Head of caudate nucleus (tissue), 42 donors: ENCODE measurements at regions not wholly inside any gene's neighbourhood (a gene's known extent, or its start where the extent isn't known, plus 50 kb on each side); places are given as distances from the start of the nearest gene placed in this dataset.
A peak's percentile ranks its signal among the peaks of the same experiment; 100 is the strongest.

Experiments used
- DNase-seq, 42 donors: peaks; one replicate each; pipeline versions ENCODE4 v3.0.0 to v3.0.0-alpha.2; 2020 to 2021; ENCODE audit warnings: mixed read lengths in 7 of 42
- intact Hi-C: fragments of 100-400 bp; cut with DNase I; formaldehyde crosslinking; loops from one replicate; pipeline ENCODE4 v1.15.0; 2022

GRCh38 chr10:110429301-110429700 is 68.4 kb upstream of the DUSP5 start:
- DNase-seq: peak in 8 of 42 donors; percentile 10 to 58 (median 26)
- intact Hi-C loops: no loop called here

GRCh38 chr10:110430340-110431273 is 67.1 kb upstream of the DUSP5 start:
- intact Hi-C loops: no loop called here
- no peak for DNase-seq

DNA sequence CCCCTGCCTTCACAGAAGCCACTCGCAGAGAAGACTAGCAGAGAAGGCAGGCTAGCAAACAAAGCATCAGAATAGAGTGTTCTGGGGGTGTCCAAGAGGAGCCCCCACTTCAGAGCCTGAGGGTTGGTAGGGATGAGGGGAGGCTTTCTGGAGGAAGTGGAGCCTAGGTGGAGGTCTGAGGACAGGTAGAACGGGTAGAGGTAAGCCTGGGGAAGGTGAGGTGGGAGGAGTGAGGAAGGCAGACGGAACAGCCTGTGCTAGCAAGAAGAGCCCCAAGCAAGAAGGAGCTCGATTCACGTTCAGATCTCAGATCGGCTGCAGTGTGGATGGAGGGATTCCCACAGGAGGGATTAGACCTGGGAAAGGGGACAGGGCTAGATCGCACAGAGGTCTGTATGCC is 66.0 kb upstream of the DUSP5 start:
- intact Hi-C loops: no loop called here
- DNase-seq: no peak

DNA sequence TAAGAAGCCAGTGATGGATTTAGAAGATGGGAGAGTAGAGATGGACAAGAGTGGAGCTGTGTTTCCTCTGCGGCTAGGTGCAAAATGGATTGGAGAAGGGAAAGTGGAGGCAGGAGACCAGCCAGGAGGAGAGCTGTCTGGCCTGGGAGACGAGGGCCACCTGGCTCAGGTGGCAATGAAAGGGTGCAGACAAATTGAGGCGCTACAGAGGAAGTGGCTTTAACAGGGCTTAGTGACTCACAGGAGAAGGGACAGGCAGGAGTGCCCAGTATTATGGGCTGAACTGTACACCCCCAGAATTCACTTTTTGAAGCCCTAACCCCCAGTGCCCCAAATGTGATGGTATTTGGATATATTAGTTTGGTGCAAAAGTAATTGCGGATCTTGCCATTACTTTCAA is 65.6 kb upstream of the DUSP5 start:
- DNase-seq: no peak

DNA sequence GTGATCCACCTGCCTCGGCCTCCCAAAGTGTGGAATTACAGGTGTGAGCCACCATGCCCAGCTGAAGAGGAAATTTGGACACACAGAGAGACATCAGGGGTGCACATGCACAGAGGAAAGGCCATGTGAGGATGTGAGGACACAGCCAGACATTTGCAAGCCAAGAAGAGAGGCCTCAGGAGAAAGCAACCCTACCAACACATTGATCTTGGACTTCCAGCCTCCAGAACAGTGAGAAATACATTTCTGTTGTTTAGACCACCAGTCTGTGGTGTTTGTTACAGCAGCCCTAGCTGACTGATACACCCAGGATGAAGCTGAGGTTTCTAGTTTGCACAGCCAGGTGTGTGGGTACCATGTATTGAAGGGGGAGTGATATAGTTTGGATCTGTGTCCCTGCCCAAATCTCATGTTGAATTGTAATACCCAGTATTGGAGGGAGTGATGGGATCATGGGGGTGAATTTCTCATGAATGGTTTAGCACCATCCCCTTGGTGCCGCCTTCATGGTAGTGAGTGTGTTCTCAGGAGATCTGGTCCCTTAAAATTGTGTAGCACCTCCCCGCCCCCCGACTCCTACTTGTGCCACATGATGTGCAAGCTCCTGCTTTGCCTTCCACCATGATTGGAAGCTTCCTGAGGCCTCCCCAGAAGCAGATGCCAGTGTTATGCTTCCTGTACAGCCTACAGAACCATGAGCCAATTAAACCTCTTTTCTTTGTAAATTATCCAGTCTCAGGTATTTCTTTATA is 64.7 kb upstream of the DUSP5 start:
- no peak for DNase-seq
- intact Hi-C loops: no loop called here

More for the DNA sequence above, 65.6 kb upstream of the DUSP5 start:
- intact Hi-C loops: no loop called here

DNA sequence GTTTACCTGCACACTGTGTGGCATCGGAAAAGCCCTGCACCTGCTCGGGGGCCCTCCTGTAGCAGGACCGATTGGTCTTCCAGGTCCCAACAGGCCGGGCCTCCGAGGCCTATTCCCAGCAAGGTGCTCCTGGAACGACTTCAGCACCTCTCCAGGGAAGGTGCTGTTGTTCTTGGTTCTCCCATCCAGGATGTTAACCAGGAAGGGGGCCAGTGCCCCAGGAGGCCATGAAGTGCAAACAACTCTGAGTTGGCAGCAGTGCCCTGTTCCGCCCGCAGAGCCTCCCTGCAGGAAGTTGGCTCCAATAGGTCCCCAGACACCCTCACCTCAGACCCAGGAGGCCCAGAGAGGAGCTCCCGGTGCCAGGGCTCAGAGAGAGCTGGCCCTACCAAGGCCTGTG is 64.0 kb upstream of the DUSP5 start:
- intact Hi-C loops: no loop called here
- DNase-seq: no peak

- intact Hi-C loops: no loop called here
- no peak for DNase-seq
Measured at GRCh38 chr10:110434489-110435096, 63.1 kb upstream of the DUSP5 start.

DNA sequence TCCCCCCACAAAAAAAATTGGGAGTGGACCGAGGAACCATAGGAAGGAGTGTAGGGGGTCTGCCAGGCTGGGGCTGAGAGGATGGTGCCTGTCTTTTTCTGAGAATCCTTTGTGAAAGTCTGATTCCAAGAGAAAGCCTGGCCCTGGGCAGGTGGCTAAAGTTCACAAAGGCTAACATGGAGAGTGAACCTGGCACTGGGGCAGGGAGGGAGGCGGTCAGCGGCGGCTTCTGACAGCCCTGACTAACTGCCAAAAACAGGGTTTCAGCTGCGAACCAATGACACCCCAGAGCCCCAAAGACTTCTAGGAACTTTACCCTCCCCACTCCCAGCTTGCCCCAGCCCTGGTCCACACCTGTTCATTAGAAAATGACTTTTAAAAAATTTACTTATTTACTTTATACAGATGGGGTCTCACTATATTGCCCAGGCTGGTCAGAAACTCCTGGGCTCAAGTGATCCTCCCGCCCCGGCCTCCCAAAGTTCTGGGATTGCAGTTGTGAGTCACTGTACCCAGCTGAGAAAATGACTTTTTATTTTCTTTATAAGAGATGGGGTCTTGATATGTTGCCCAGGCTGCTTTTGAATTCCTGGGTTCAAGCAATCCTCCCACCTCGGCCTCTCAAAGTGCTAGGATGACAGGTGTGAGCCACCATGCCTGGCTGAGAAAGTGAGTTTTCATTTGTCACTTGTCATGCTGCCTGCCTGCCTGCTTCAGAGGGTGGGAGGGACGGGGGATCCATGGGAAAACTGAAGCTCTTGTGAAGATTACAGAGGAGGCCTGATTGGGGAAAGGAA is 61.0 kb upstream of the DUSP5 start:
- DNase-seq: no peak
- intact Hi-C loops: no loop called here

- intact Hi-C loops: no loop called here
- no peak for DNase-seq
Measured at GRCh38 chr10:110437351-110437605, 60.4 kb upstream of the DUSP5 start.

DNA sequence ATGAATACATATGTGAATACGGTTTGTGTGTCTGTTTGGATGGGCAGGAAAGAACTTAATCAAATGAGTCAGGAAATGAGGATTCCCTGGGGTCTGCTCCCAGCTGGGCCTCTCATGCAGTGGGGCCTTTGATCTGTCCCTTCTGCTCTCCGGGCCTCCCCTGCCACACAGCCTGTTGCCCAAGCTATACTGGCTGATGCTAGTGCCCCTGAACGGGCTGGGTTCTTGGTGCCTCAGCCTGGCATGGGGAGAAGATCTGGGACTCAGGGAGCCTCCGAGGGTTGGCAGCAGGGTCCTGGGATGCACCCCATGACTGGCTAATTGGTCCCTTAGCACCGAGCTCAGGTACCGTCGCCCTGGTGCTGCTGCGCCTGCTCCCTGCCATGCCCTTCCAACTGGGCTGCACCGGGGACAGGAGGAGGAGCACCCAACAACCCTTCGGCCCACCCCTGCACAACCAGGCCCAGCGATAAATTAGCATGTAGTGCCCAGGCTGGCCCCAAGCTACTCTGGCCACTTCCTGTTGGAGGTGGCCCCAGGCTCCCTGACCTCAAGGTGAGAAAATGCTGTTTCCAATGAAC is 59.9 kb upstream of the DUSP5 start:
- intact Hi-C loops: no loop called here
- DNase-seq: no peak

GRCh38 chr10:110442746-110443145 is 55.0 kb upstream of the DUSP5 start:
- DNase-seq: peak in 3 of 42 donors; percentile 10 to 23 (median 16)
- intact Hi-C loops: no loop called here

DNA sequence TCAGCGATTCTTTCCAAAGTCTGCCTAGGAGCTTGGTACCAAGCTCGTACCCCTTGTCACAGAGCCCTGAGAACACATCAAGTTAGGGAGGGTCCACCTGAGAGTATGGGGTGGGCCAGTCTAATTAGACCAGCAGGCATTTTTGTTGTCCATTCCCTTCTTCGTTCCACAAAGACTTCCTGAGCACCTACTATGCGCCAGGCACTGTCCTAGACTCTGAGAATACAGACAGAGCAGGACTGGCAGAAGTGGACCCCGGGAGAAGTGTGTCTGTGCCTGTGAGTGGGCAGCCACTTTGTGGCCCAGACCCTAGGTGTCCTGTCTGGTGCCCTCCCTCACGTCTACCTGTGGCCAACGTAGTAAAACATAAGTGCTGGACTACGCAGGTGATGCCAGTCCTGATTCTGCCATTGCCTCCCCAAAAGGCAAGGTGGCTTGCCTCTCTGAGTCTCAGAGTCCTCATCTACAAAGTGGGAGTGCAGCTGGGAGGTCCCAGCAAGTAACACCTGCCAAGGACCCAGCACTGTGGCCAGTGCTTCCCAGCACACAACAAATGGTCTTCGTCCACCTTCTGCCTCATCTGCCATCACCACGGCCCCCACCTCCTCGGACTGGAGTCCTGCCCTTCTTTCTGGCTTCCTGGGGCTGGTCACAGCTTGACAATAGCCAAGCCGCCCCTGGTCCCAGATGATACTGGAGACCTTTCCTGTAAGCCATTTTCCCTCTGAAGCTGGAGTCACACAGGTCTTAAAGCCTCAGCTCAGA is 54.3 kb upstream of the DUSP5 start:
- intact Hi-C loops: no loop called here
- peak in 1 of 42 donors; percentile 2 for DNase-seq

- no peak for DNase-seq
- intact Hi-C loops: no loop called here
Measured at GRCh38 chr10:110444004-110444337, 53.7 kb upstream of the DUSP5 start.

GRCh38 chr10:110445871-110446270 is 51.8 kb upstream of the DUSP5 start:
- intact Hi-C loops: no loop called here
- peak in 4 of 42 donors; percentile 1 to 27 (median 4) for DNase-seq

DNA sequence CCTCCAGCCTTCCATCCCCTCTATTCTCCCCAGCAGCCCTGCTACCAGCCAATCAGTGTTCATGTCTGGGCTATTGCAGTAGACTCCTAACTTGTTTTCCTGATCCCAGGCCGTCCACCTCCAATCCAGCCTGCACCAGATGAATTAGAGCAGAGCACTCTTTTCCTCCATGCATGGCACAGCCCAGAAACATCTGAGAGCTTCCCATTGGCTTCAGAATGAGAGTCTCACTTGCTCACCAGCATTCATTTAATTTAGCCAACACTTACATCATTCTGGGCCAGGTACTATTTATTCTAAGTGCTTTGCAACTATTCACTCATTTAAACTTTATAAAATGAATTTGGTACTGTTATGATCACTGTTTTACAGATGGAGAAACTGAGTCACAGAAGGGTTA is 51.4 kb upstream of the DUSP5 start:
- DNase-seq: peak in 1 of 42 donors; percentile 14
- intact Hi-C loops: no loop called here

- intact Hi-C loops: no loop called here
- peak in 2 of 42 donors; percentile 3 to 22 for DNase-seq
Measured at GRCh38 chr10:110446954-110447608, 50.6 kb upstream of the DUSP5 start.

- peak in 2 of 42 donors; percentile 2 to 6 for DNase-seq
- intact Hi-C loops: no loop called here
Measured at GRCh38 chr10:110447886-110448285, 49.8 kb upstream of the DUSP5 start.
